ENCODE measurements at regions not wholly inside any gene's neighbourhood (a gene's known extent, or its start where the extent isn't known, plus 50 kb on each side); places are given as distances from the start of the nearest gene placed in this dataset.
"Not testable (repeated sequence)": the region's sequence is repeated elsewhere in the genome, so short reads cannot be mapped to it uniquely, and the experiment has no call there.

- H3K4me3 ChIP-seq (replicated peaks in 1 of 3; ENCODE audit: insufficient read depth in 1 of 3, low read depth in 1 of 3, low read length in 3 of 3); BruUV-seq (replicated peaks); POLR2A ChIA-PET; H2AFZ ChIP-seq (ENCODE audit: low read depth, low read length); H3K9me1 ChIP-seq (replicated peaks; ENCODE audit: control insufficient read depth, extremely low read depth, insufficient read depth, low read length); intact Hi-C loops (cut with micrococcal nuclease); H3K79me2 ChIP-seq (ENCODE audit: control insufficient read depth, insufficient read depth, low read length); DNase-seq (ENCODE audit: low read depth, low spot score); H3K9me3 ChIP-seq (replicated peaks; ENCODE audit: control insufficient read depth, insufficient read depth, low read length); dilution Hi-C loops (cut with MboI; ENCODE audit: extremely low pct_ligation_motif_present, low sequenced_read_pairs); H3K27me3 ChIP-seq (ENCODE audit: control insufficient read depth in 2 of 2, insufficient read depth in 2 of 2, low read length in 2 of 2); H3K9ac ChIP-seq (replicated peaks; ENCODE audit: extremely low read depth, insufficient read depth, low read length); CTCF ChIA-PET; FAIRE-seq; H3K36me3 ChIP-seq (ENCODE audit: control insufficient read depth in 2 of 2, extremely low read depth in 1 of 2, insufficient read depth in 2 of 2, low read length in 2 of 2); H3K27ac ChIP-seq (ENCODE audit: insufficient read depth, low read depth, low read length); H3K4me2 ChIP-seq (ENCODE audit: insufficient read depth, low read length); H4K20me1 ChIP-seq (replicated peaks; ENCODE audit: control insufficient read depth, extremely low read depth, insufficient read depth, low read length): not testable (repeated sequence)
- peaks cover 22% of the 10 kb centered on the region for H3K4me1 ChIP-seq (ENCODE audit: control insufficient read depth, extremely low read depth, insufficient read depth, low read length)
Measured at GRCh38 chr4:158367932-158368441, 153.7 kb upstream of the RXFP1 start.

- FAIRE-seq = peak; percentile 57
- no peaks in the 10 kb centered on the region for H3K79me2 ChIP-seq (ENCODE audit: control insufficient read depth, insufficient read depth, low read length)
- H4K20me1 ChIP-seq (replicated peaks; ENCODE audit: control insufficient read depth, extremely low read depth, insufficient read depth, low read length) = no peaks in the 10 kb centered on the region
- H3K4me3 ChIP-seq (replicated peaks in 1 of 3; ENCODE audit: insufficient read depth in 1 of 3, low read depth in 1 of 3, low read length in 3 of 3) = no peak overlapping the region
- H3K4me1 ChIP-seq (ENCODE audit: control insufficient read depth, extremely low read depth, insufficient read depth, low read length) = peaks cover 22% of the 10 kb centered on the region
- intact Hi-C loops (cut with micrococcal nuclease) = loop anchor here (1.0 to 5.0 kb wide), 4 partner anchors 56 to 379 kb away; no protein-coding TSS in a partner anchor
- ChIA-PET POLR2A (no interaction called here), CTCF (interaction anchor here (1.0 kb wide), 1 partner anchor 32 kb away, joined by 3 read pairs; no protein-coding TSS in a partner anchor)
- H3K27me3 ChIP-seq (ENCODE audit: control insufficient read depth in 2 of 2, insufficient read depth in 2 of 2, low read length in 2 of 2) = no peaks in the 10 kb centered on the region
- no peaks in the 10 kb centered on the region for H3K9me3 ChIP-seq (replicated peaks; ENCODE audit: control insufficient read depth, insufficient read depth, low read length)
- BruUV-seq (replicated peaks) = no TSS peak
- peak overlapping the region; percentile 76 for H3K27ac ChIP-seq (ENCODE audit: insufficient read depth, low read depth, low read length)
- H3K36me3 ChIP-seq (ENCODE audit: control insufficient read depth in 2 of 2, extremely low read depth in 1 of 2, insufficient read depth in 2 of 2, low read length in 2 of 2) = no peaks in the 10 kb centered on the region
- H3K9me1 ChIP-seq (replicated peaks; ENCODE audit: control insufficient read depth, extremely low read depth, insufficient read depth, low read length) = no peaks in the 10 kb centered on the region
- no peak for TF ChIP-seq POLR2AphosphoS5 (IDR thresholded peaks at IDR 0.05; ENCODE audit: insufficient read depth, low read depth, low read length)
- peak; percentile 57 for TF ChIP-seq GATA2 (IDR thresholded peaks at IDR 0.05; ENCODE audit: insufficient read depth, insufficient read length, low read depth, low read length)
- TF ChIP-seq EZH2 (IDR thresholded peaks at IDR 0.05; ENCODE audit: borderline replicate concordance, low read depth, low read length, severe bottlenecking) = no peak
- peak; percentile 80 for TF ChIP-seq FOS (IDR thresholded peaks at IDR 0.05; ENCODE audit: borderline replicate concordance, insufficient read depth, low read length)
- TF ChIP-seq JUN (IDR thresholded peaks at IDR 0.05; ENCODE audit: borderline replicate concordance, insufficient read depth, insufficient read length, low read depth) = peak; percentile 76
- DNase-seq (ENCODE audit: low read depth, low spot score) = peak; percentile 66
- dilution Hi-C loops (cut with MboI; ENCODE audit: extremely low pct_ligation_motif_present, low sequenced_read_pairs) = no loop called here
- no peak overlapping the region for H2AFZ ChIP-seq (ENCODE audit: low read depth, low read length)
- H3K4me2 ChIP-seq (ENCODE audit: insufficient read depth, low read length) = peak overlapping the region; percentile 82
- H3K9ac ChIP-seq (replicated peaks; ENCODE audit: extremely low read depth, insufficient read depth, low read length) = peak overlapping the region; percentile 19
Measured at GRCh38 chr4:158371158-158371557, 150.5 kb upstream of the RXFP1 start.
